ENCODE measurements at regions not wholly inside any gene's neighbourhood (a gene's known extent, or its start where the extent isn't known, plus 50 kb on each side); places are given as distances from the start of the nearest gene placed in this dataset.

- no peak for TF ChIP-seq CTCF (tag by site-specific recombination; IDR thresholded peaks at IDR 0.05)
- no peak for TF ChIP-seq MEIS1 (CRISPR knock-in tag; IDR thresholded peaks at IDR 0.05; ENCODE audit: borderline replicate concordance)
- TF ChIP-seq ZBTB10 (tag by site-specific recombination; IDR thresholded peaks at IDR 0.05), result no peak
- TF ChIP-seq YY2 (tag by site-specific recombination; IDR thresholded peaks at IDR 0.05), result no peak
- TF ChIP-seq TCF7L2 (IDR thresholded peaks at IDR 0.05; ENCODE audit: borderline replicate concordance, low read depth, low read length), result no peak
- no peak for TF ChIP-seq ZNF629 (tag by site-specific recombination; IDR thresholded peaks at IDR 0.05)
- TF ChIP-seq TRIM28 (IDR thresholded peaks at IDR 0.05; ENCODE audit: borderline replicate concordance, low read length), result no peak
- no peak for TF ChIP-seq ZNF768 (tag by site-specific recombination; IDR thresholded peaks at IDR 0.05)
- no peak for TF ChIP-seq ZNF138 (tag by site-specific recombination; IDR thresholded peaks at IDR 0.05; ENCODE audit: borderline replicate concordance)
- TF ChIP-seq PRDM1 (tag by site-specific recombination; IDR thresholded peaks at IDR 0.05), result no peak
- no peak for TF ChIP-seq ZNF48 (tag by site-specific recombination; IDR thresholded peaks at IDR 0.05)
- TF ChIP-seq ATF2 (tag by site-specific recombination; IDR thresholded peaks at IDR 0.05; ENCODE audit: low read depth), result no peak
Measured at GRCh38 chr2:114118088-114118487, 228.2 kb downstream of the ACTR3 start.

All from HEK293 (cell line).